AG10803 (cell line): ENCODE measurements at regions not wholly inside any gene's neighbourhood (a gene's known extent, or its start where the extent isn't known, plus 50 kb on each side); places are given as distances from the start of the nearest gene placed in this dataset.

Experiments
- DNase-seq: peaks from one replicate; pipeline ENCODE4 v3.0.0; 2010; ENCODE audit warnings: low read depth
- H3K4me3 ChIP-seq: 2 replicates; pipeline ENCODE4 v1.5.1; 2011; ENCODE audit warnings: mild to moderate bottlenecking, low read length, control low read depth
- TF ChIP-seq, protein P1 (sequence below): conservative IDR thresholded peaks from 2 replicates; pipeline ENCODE4 v1.5.1; 2011; ENCODE audit warnings: mild to moderate bottlenecking, low read length, control low read depth, inconsistent platforms

DNA sequence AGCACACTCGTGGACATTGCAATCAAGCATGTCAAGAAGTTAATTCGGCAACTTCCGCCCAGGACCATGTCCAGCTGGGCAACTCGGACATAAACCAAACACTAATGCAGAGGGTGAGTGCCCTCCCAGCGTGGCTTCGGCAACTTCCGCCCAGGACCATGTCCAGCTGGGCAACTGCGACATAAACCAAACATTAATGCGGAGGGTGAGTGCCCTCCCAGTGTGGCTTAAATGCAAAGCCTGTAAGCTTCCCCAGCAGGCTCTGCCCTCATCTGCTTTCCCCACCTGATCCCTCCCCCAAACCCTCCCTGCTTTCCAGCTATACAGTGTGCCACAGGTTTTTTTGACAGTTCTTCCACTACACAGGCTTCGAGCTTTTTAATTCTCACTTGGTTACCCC lies 143.4 kb downstream of the PXDC1 start:
- DNase-seq, result no peak
- TF ChIP-seq, protein P1, sequence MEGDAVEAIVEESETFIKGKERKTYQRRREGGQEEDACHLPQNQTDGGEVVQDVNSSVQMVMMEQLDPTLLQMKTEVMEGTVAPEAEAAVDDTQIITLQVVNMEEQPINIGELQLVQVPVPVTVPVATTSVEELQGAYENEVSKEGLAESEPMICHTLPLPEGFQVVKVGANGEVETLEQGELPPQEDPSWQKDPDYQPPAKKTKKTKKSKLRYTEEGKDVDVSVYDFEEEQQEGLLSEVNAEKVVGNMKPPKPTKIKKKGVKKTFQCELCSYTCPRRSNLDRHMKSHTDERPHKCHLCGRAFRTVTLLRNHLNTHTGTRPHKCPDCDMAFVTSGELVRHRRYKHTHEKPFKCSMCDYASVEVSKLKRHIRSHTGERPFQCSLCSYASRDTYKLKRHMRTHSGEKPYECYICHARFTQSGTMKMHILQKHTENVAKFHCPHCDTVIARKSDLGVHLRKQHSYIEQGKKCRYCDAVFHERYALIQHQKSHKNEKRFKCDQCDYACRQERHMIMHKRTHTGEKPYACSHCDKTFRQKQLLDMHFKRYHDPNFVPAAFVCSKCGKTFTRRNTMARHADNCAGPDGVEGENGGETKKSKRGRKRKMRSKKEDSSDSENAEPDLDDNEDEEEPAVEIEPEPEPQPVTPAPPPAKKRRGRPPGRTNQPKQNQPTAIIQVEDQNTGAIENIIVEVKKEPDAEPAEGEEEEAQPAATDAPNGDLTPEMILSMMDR, result no peak
- H3K4me3 ChIP-seq, result no peak overlapping the region

DNA sequence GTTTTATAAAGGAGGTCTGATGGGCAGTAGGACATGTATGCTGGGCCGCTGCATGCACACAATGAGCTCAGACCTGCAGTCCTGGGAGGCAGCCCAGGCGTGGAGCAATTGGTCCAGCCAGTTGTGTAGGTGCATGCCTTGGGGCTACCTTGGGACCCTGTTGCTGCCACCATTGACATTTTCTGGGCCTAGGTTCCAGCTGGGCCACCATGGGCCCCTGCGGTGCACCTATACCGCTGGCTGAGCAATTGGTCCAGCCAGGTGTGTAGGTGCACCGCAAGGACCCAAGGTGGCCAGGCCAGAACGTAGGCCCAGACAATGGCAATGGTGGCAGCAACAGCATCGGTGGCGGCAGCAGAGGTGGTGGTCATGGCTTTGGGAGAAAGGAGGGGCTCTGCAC lies 143.9 kb downstream of the PXDC1 start:
- H3K4me3 ChIP-seq, result no peak overlapping the region
- TF ChIP-seq, protein P1, result no peak
- no peak for DNase-seq

DNA sequence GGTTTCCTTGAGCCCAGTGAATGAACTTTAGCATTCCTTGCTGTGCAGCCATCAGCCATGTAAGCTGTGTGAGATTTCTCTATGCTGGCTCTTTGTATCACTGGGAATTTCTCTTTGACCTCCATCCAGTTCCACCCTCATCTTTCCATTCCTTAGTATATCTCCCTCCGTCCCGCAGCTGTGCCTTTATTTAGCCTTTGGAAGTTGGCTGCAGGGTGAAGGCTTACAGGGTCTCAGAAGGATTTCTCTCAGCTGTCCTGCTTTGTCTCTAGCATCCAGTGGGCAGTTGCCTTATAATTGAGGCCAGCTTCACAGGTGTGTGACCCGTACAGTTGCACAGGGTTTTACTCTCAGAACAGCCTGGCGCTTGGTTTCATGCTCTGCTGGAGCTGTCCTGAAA lies 144.3 kb downstream of the PXDC1 start:
- TF ChIP-seq, protein P1, result no peak
- no peak overlapping the region for H3K4me3 ChIP-seq
- DNase-seq, result no peak

GRCh38 chr6:3603340-3604130 lies 146.7 kb upstream of the SLC22A23 start:
- no peak for DNase-seq
- TF ChIP-seq, protein P1, result 0 out of 2 replicates have a peak, but pooled peaks have one; percentile 4
- H3K4me3 ChIP-seq, result no peak overlapping the region

GRCh38 chr6:3601570-3601969 lies 144.7 kb upstream of the SLC22A23 start:
- H3K4me3 ChIP-seq, result no peak overlapping the region
- TF ChIP-seq, protein P1, result no peak
- DNase-seq, result no peak

GRCh38 chr6:3597500-3598064 lies 140.7 kb upstream of the SLC22A23 start:
- DNase-seq, result no peak
- TF ChIP-seq, protein P1, result no peak
- no peak overlapping the region for H3K4me3 ChIP-seq

DNA sequence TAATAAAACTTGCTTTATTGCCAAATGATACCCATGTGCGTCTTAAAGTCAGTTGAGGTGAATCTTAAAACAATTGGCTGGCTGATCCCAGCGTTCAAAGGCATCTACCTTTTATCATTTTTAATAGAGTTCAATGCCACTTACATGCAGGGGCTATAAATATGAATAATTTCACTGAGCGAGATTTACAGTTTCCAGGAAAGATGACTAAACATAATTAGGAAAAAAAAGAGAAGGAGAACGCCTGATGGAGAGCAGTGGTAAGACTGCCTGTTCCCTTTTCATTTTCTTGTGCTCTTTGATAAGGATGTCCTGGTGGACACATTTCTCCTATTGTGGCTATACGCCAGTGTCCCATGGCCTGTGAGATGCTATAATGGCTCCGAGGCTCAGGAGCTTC lies 139.9 kb upstream of the SLC22A23 start:
- no peak for DNase-seq
- TF ChIP-seq, protein P1, result peak; percentile 14; the same call in 1 of the 2 replicates
- no peak overlapping the region for H3K4me3 ChIP-seq
